HUES6 (cell line): ENCODE measurements at regions not wholly inside any gene's neighbourhood (a gene's known extent, or its start where the extent isn't known, plus 50 kb on each side); places are given as distances from the start of the nearest gene placed in this dataset.

Experiments
- H3K27ac ChIP-seq: 2 replicates; pipeline ENCODE4 v1.7.0; 2013; ENCODE audit warnings: low read depth, mild to moderate bottlenecking, low read length, inconsistent platforms
- H3K27me3 ChIP-seq: 2 replicates; pipeline ENCODE4 v1.6.1; 2013; ENCODE audit warnings: low read length; ENCODE audit not compliant: control insufficient read depth, insufficient read depth
- H3K36me3 ChIP-seq: 2 replicates; pipeline ENCODE4 v1.6.1; 2013; ENCODE audit warnings: low read length; ENCODE audit not compliant: control insufficient read depth, insufficient read depth
- H3K4me1 ChIP-seq: 2 replicates; pipeline ENCODE4 v1.6.1; 2013; ENCODE audit warnings: low read length; ENCODE audit not compliant: control insufficient read depth, insufficient read depth
- H3K4me3 ChIP-seq: 2 replicates; pipeline ENCODE4 v1.5.1; 2013; ENCODE audit warnings: low read depth, low read length
- H3K9ac ChIP-seq: one replicate; pipeline ENCODE4 v1.6.1; 2013; ENCODE audit warnings: mild to moderate bottlenecking, low read length
- H3K9me3 ChIP-seq: 2 replicates; pipeline ENCODE4 v1.6.1; 2013; ENCODE audit warnings: low read depth, low read length; ENCODE audit not compliant: control insufficient read depth, insufficient read depth

DNA sequence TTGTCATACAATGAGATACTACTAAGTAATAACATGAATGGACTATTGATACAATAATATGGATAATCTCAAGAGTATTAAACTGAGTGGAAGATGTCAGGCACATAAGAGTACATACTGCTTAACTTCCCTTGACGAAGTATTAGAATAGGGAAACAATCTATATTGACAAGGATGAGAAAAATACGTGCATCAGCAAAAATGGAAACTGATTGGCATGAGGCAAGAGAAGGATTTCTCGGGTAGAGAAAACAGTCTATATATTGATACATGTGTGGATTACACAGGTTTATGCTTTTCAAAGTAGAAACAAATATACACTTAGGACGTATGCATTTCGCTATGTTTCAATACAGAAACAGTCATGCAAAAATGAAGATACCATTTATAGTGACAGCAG, 57.4 kb downstream of the PRR20E start:
- Histone ChIP-seq H3K4me3 (no peak overlapping the region), H3K9ac (no peak overlapping the region), H3K27me3 (no peaks in the 10 kb centered on the region), H3K27ac (no peak overlapping the region), H3K4me1 (no peaks in the 10 kb centered on the region), H3K9me3 (no peaks in the 10 kb centered on the region), H3K36me3 (no peaks in the 10 kb centered on the region)

DNA sequence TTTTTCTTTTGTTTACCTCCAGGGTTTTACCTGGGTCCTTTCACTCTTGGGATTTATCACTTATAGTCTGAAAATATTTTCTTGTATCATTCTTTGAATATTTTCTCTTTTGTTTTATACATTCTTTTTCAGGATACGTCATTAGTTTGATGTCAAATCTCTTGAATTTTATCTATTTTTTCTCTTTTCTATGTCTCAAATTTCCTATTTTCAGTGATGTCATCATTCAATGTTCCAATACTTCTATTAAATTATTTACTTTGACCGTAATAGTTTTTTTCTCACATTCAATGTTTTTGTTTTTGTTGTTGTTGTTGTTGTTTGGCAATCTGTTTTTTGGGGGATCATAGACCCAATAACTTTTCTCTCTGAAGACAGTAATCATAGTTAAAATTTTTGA, 83.5 kb downstream of the PRR20E start:
- H3K9me3 ChIP-seq, result no peaks in the 10 kb centered on the region
- H3K9ac ChIP-seq, result no peak overlapping the region
- H3K36me3 ChIP-seq, result no peaks in the 10 kb centered on the region
- no peak overlapping the region for H3K4me3 ChIP-seq
- H3K4me1 ChIP-seq, result no peaks in the 10 kb centered on the region
- H3K27ac ChIP-seq, result no peak overlapping the region
- H3K27me3 ChIP-seq, result no peaks in the 10 kb centered on the region

DNA sequence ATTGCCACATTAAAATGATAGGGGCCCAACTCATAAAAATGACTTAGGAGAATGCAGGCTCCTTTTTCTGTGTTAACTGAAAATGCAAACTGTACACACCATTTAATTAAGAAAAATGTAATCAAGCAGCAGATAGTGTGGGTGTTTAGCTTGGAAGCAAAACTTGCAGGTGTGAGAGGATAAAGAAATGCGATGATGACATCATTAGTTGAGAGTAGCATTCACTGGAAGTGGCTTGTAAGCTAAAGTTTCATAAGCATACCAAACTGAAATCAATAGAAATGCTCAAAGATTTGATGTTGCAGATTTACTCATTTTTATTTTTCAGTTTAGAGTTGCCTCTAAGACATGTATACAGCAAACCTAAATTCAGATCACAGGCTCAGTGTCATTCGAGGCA, 86.6 kb downstream of the PRR20E start:
- Histone ChIP-seq H3K9ac (no peak overlapping the region), H3K4me3 (no peak overlapping the region), H3K27me3 (no peaks in the 10 kb centered on the region)

DNA sequence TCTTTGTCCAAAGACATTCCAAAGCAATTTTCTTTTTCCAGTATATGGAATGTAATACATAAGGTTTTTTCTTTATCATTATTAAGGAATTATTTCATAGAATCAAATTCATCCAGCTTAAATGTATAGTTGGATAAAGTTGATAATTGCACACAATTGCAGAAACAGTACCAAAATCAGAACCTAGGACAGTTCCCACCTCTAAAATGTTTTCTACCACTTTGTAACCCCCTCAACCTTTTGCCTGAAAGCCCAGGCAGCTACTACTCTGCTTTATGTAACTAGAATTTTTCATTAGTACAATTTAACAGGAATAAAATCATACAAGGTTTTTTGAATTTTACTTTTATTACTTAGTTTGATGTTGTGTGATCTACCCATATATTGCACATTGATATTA, 98.0 kb downstream of the PRR20E start:
- no peaks in the 10 kb centered on the region for H3K4me1 ChIP-seq
- no peaks in the 10 kb centered on the region for H3K9me3 ChIP-seq
- no peak overlapping the region for H3K27ac ChIP-seq
- H3K36me3 ChIP-seq, result no peaks in the 10 kb centered on the region
- no peak overlapping the region for H3K4me3 ChIP-seq
- no peak overlapping the region for H3K9ac ChIP-seq
- H3K27me3 ChIP-seq, result no peaks in the 10 kb centered on the region

More for the DNA sequence above, 86.6 kb downstream of the PRR20E start:
- Histone ChIP-seq H3K36me3 (no peaks in the 10 kb centered on the region), H3K27ac (no peak overlapping the region), H3K9me3 (no peaks in the 10 kb centered on the region), H3K4me1 (no peaks in the 10 kb centered on the region)

DNA sequence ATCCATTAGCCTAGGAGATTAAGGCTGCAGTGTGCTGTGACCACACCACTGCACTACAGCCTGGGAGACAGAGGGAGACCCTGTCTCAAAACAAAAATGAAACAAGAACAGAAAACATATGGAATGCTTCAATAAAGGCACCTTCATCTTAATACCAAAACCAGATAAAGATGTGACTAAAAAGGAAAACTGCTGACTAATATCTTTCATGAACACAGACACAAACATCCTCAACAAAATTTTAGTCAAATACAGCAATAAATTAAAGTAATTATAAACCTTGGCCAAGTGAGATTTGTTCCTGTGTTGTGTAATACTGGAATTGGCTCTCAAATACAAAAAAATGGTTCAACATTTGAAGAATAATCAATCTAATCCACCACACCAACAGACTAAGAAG, 103.5 kb downstream of the PRR20E start:
- no peaks in the 10 kb centered on the region for H3K9me3 ChIP-seq
- no peak overlapping the region for H3K4me3 ChIP-seq
- H3K4me1 ChIP-seq, result no peaks in the 10 kb centered on the region
- H3K36me3 ChIP-seq, result no peaks in the 10 kb centered on the region
- H3K27ac ChIP-seq, result no peak overlapping the region
- no peak overlapping the region for H3K9ac ChIP-seq
- H3K27me3 ChIP-seq, result no peaks in the 10 kb centered on the region

DNA sequence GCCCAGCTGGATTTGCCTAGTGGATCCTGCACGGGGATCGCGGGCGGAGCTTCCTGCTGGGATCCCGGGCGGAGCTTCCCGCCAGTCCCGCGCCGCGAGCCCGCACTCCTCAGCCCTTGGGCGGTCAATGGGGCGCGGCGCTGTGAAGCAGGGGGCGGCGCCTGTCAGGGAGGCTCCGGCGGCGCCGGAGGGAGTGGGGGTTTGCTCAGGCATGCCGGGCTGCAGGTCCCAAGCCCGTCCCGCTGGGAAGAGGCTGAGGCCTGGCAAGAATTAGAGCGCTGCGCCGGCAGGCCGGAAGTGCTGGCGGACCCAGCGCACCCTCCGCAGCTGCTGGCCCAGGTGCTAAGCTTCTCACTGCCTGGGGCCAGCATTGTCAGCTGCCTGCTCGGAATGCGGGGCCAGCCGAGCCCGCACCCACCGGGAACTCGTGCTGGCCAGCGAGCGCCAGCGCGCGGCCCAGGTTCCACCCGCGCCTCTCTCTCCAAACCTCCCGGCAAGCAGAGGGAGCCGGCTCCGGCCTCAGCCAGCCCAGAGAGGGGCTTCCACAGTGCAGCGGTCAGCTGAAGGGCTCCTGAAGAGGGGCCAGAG, 119.6 kb downstream of the PRR20E start:
- Histone ChIP-seq H3K4me1 (no peaks in the 10 kb centered on the region), H3K27ac (no peak overlapping the region), H3K27me3 (no peaks in the 10 kb centered on the region), H3K4me3 (peak overlapping the region; percentile 59), H3K9me3 (no peaks in the 10 kb centered on the region), H3K36me3 (no peaks in the 10 kb centered on the region), H3K9ac (peak overlapping the region; percentile 61)

DNA sequence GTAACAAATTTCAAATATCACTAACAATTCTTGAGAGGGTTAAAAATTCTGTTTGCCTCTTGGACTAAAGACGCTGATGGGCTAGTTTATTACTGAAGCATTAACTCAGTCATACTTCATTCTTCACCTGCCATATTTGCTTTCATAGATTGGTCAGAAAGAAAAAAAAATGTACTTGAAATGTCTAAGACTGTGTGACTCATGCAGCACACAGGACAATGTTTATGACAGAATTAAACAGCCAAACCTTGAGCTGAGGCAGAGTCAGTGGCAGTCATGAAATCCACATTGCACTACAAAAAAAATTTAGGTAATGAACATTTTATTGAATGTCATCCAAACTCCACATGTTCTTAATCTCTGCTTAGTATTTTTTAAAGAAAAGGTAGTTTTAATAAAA, 135.6 kb downstream of the PRR20E start:
- no peaks in the 10 kb centered on the region for H3K36me3 ChIP-seq
- H3K27ac ChIP-seq, result no peak overlapping the region
- H3K9ac ChIP-seq, result no peak overlapping the region
- H3K9me3 ChIP-seq, result no peaks in the 10 kb centered on the region
- H3K27me3 ChIP-seq, result no peaks in the 10 kb centered on the region
- no peak overlapping the region for H3K4me3 ChIP-seq
- no peaks in the 10 kb centered on the region for H3K4me1 ChIP-seq

DNA sequence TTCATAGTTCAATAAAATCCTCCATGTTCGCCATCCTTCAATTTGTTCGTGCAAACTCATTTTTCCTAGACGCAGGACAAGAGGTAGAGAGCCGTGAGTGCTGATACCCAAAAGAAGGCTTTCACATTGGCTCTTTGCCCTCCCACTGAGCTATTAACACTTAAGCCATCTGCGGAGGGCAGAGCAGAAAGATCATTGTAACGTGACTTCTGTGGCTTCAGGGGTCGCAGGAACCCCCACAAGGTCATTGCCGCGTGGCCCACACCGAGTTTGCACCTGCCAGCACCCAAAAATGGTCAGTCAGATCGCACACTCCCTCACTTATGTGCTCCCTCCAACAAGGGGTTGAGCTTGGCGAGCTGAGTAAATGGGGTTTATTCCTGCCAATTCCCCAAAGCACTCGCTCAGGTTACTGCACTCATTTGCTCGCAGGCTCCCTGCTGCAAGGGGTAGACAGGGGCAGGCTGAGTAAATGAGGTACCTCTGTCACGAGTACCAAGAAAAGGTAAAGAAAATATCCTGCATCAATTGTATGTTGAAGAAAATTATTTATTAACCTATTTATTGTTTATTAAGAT, 144.1 kb downstream of the PRR20E start:
- no peak overlapping the region for H3K27ac ChIP-seq
- peaks cover 7% of the 10 kb centered on the region for H3K4me1 ChIP-seq
- no peaks in the 10 kb centered on the region for H3K9me3 ChIP-seq
- no peak overlapping the region for H3K9ac ChIP-seq
- H3K36me3 ChIP-seq, result no peaks in the 10 kb centered on the region
- H3K27me3 ChIP-seq, result no peaks in the 10 kb centered on the region
- H3K4me3 ChIP-seq, result peak overlapping the region; percentile 52

DNA sequence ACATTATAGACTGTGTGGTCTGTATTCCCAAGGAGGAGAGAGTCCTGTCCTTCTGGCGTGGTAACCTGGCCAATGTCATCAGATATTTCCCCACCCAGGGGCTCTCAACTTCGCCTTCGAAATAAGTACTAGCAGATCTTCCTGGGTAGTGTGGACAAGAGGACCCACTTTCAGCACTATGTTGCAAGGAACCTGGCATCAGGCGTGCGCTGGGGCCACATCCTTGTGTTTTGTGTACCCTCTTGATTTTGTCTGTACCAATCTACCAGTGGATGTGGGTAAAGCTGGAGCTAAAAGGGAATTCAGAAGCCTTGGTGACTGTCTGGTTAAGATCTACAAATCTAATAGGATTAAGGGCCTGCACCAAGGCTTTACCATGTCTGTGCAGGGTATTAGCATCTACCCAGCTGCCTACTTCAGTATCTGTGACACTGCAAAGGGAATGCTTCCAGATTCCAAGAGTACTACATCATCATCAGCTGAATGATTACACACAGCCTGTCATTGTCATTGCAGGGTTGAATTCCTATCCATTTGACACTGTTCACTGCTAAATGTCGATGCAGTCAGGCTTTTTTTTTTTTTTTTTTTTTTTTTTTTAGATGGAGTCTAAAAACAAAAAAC, 148.0 kb downstream of the PRR20E start:
- Histone ChIP-seq H3K36me3 (no peaks in the 10 kb centered on the region), H3K27ac (no peak overlapping the region), H3K27me3 (no peaks in the 10 kb centered on the region), H3K4me3 (no peak overlapping the region), H3K9ac (no peak overlapping the region), H3K4me1 (peaks cover 7% of the 10 kb centered on the region), H3K9me3 (no peaks in the 10 kb centered on the region)

DNA sequence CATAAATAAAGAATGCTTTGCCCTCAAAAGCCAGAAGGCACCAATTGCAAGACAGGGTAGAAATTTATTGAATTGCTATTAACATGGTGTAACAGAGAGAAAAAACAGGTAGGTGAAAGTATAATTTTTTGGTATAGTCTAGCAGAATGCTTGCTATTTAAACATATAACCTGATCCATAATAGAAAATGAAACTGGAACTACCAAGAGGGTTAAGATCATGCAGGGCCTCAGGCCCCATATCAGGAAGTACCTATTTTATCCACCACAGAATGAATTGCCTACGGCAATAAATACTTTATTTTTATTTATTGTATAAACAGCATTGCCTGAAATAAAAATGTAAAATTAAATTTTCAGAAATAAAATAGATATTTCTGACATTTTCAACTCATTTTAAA, 159.5 kb downstream of the PRR20E start:
- no peak overlapping the region for H3K9ac ChIP-seq
- no peaks in the 10 kb centered on the region for H3K9me3 ChIP-seq
- H3K4me1 ChIP-seq, result no peaks in the 10 kb centered on the region
- H3K4me3 ChIP-seq, result no peak overlapping the region
- no peak overlapping the region for H3K27ac ChIP-seq
- H3K36me3 ChIP-seq, result no peaks in the 10 kb centered on the region
- H3K27me3 ChIP-seq, result no peaks in the 10 kb centered on the region

DNA sequence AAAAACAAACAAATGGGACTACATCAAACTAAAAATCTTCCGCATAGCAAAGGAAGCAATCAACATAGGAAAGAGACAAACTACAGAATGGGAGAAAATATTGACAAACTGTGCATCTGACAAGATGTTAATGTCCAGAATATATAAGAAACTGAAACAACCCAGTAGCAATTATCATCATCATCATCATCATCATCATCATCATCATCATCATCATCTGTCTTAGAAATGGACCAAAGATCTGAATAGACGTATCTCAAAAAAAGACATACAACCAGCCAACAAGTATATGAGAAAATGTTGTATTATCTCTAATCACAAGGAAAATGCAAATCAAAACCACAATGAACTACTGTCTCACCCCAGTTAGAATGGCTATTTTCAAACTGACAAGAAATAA, 173.9 kb downstream of the PRR20E start:
- H3K9ac ChIP-seq, result no peak overlapping the region
- H3K36me3 ChIP-seq, result no peaks in the 10 kb centered on the region
- no peaks in the 10 kb centered on the region for H3K9me3 ChIP-seq
- no peak overlapping the region for H3K4me3 ChIP-seq
- no peaks in the 10 kb centered on the region for H3K27me3 ChIP-seq
- H3K4me1 ChIP-seq, result no peaks in the 10 kb centered on the region
- no peak overlapping the region for H3K27ac ChIP-seq
